Mesendoderm (in vitro differentiated cells): ENCODE measurements at regions not wholly inside any gene's neighbourhood (a gene's known extent, or its start where the extent isn't known, plus 50 kb on each side); places are given as distances from the start of the nearest gene placed in this dataset.

Experiments
- DNase-seq: peaks from one replicate; pipeline ENCODE4 v3.0.0; 2013
- H2AK5ac ChIP-seq: 2 replicates; pipeline ENCODE4 v1.6.1; 2013; ENCODE audit warnings: low read length, inconsistent platforms
- H2BK120ac ChIP-seq: 2 replicates; pipeline ENCODE4 v1.6.1; 2013; ENCODE audit warnings: low read depth, mild to moderate bottlenecking, low read length, moderate library complexity, mixed read lengths
- H2BK15ac ChIP-seq: replicated peaks from 2 replicates; pipeline ENCODE4 v1.6.1; 2013; ENCODE audit warnings: low read depth, mild to moderate bottlenecking, moderate library complexity
- H2BK5ac ChIP-seq: 2 replicates; pipeline ENCODE4 v1.6.1; 2013; ENCODE audit warnings: low read length, inconsistent platforms
- H3K18ac ChIP-seq: 2 replicates; pipeline ENCODE4 v1.6.1; 2013; ENCODE audit warnings: mild to moderate bottlenecking, low read length, mixed read lengths
- H3K23ac ChIP-seq: one replicate; pipeline ENCODE4 v1.6.1; 2013; ENCODE audit warnings: low read length
- H3K27ac ChIP-seq: 2 replicates; pipeline ENCODE4 v1.5.1; 2013; ENCODE audit warnings: low read depth, mild to moderate bottlenecking, inconsistent platforms, low read length, moderate library complexity
- H3K27me3 ChIP-seq: 2 replicates; pipeline ENCODE4 v1.6.1; 2013; ENCODE audit warnings: low read length, control low read depth, mild to moderate bottlenecking, inconsistent platforms; ENCODE audit not compliant: insufficient read depth, poor library complexity
- H3K36me3 ChIP-seq: 2 replicates; pipeline ENCODE4 v1.6.1; 2013; ENCODE audit warnings: low read length, inconsistent platforms; ENCODE audit not compliant: control insufficient read depth, insufficient read depth
- H3K4ac ChIP-seq: one replicate; pipeline ENCODE4 v1.6.1; 2013; ENCODE audit warnings: low read depth, mild to moderate bottlenecking, low read length, moderate library complexity
- H3K4me1 ChIP-seq: 2 replicates; pipeline ENCODE4 v1.6.1; 2013; ENCODE audit warnings: low read depth, low read length, inconsistent platforms; ENCODE audit not compliant: control insufficient read depth
- H3K4me2 ChIP-seq: 2 replicates; pipeline ENCODE4 v1.6.1; 2013; ENCODE audit warnings: low read length
- H3K4me3 ChIP-seq: 2 replicates; pipeline ENCODE4 v1.5.1; 2013; ENCODE audit warnings: mild to moderate bottlenecking, low read length
- H3K56ac ChIP-seq: one replicate; pipeline ENCODE4 v1.6.1; 2013; ENCODE audit warnings: low read length
- H3K79me1 ChIP-seq: 2 replicates; pipeline ENCODE4 v1.6.1; 2013; ENCODE audit warnings: low read length, inconsistent platforms
- H3K79me2 ChIP-seq: 2 replicates; pipeline ENCODE4 v1.6.1; 2013; ENCODE audit warnings: mild to moderate bottlenecking, low read length; ENCODE audit not compliant: control insufficient read depth, insufficient read depth
- H3K9ac ChIP-seq: 2 replicates; pipeline ENCODE4 v1.6.1; 2013; ENCODE audit warnings: low read length, inconsistent platforms
- H4K5ac ChIP-seq: one replicate; pipeline ENCODE4 v1.6.1; 2013; ENCODE audit warnings: low read length
- H4K8ac ChIP-seq: one replicate; pipeline ENCODE4 v1.6.1; 2013; ENCODE audit warnings: low read depth, mild to moderate bottlenecking, control low read depth, low read length, moderate library complexity
- WGBS: extraction: QIAGEN DNeasy Blood & Tissue Kit; methylation state at CpG from one replicate; pipeline ENCODE4 v1.1.7; 2013; ENCODE audit warnings: low lambda C conversion rate, missing lambda C conversion rate; ENCODE audit not compliant: insufficient coverage; ENCODE audit errors: extremely low coverage; 5-methylcytosine and 5-hydroxymethylcytosine counted together

- Histone ChIP-seq H2BK120ac (no peak overlapping the region), H3K9ac (no peak overlapping the region), H4K5ac (no peak overlapping the region), H3K36me3 (no peaks in the 10 kb centered on the region), H3K27me3 (no peaks in the 10 kb centered on the region), H2AK5ac (no peak overlapping the region), H3K79me1 (no peaks in the 10 kb centered on the region), H3K18ac (no peak overlapping the region), H3K4me3 (no peak overlapping the region), H3K23ac (no peak overlapping the region), H3K56ac (no peak overlapping the region), H3K4ac (no peak overlapping the region), H3K4me1 (no peaks in the 10 kb centered on the region), H3K27ac (no peak overlapping the region), H2BK5ac (no peak overlapping the region), H4K8ac (no peak overlapping the region), H3K4me2 (no peak overlapping the region), H2BK15ac (no peak overlapping the region), H3K79me2 (no peaks in the 10 kb centered on the region)
- WGBS = no CpG with 5 or more reads among the region's 5 CpGs
- no peak for DNase-seq
Measured at GRCh38 chr6:81093051-81093450, 659.4 kb downstream of the TENT5A start.

GRCh38 chr6:81088145-81088544 lies 664.3 kb downstream of the TENT5A start:
- WGBS = no CpG with 5 or more reads among the region's 1 CpG
- DNase-seq = no peak
- no peaks in the 10 kb centered on the region for H3K36me3 ChIP-seq
- no peak overlapping the region for H4K5ac ChIP-seq
- no peak overlapping the region for H3K4me3 ChIP-seq
- H2BK15ac ChIP-seq = no peak overlapping the region
- no peak overlapping the region for H3K4me2 ChIP-seq
- H3K4me1 ChIP-seq = no peaks in the 10 kb centered on the region
- no peak overlapping the region for H3K27ac ChIP-seq
- H3K27me3 ChIP-seq = no peaks in the 10 kb centered on the region
- H3K79me2 ChIP-seq = no peaks in the 10 kb centered on the region
- no peak overlapping the region for H2BK5ac ChIP-seq
- no peak overlapping the region for H3K9ac ChIP-seq
- no peak overlapping the region for H3K23ac ChIP-seq
- no peak overlapping the region for H2AK5ac ChIP-seq
- H2BK120ac ChIP-seq = no peak overlapping the region
- H3K18ac ChIP-seq = no peak overlapping the region
- no peaks in the 10 kb centered on the region for H3K79me1 ChIP-seq
- H3K4ac ChIP-seq = no peak overlapping the region
- H4K8ac ChIP-seq = no peak overlapping the region
- no peak overlapping the region for H3K56ac ChIP-seq

GRCh38 chr6:81086991-81087390 lies 665.5 kb downstream of the TENT5A start:
- Histone ChIP-seq H4K5ac (no peak overlapping the region), H3K4me3 (no peak overlapping the region), H3K9ac (no peak overlapping the region), H2BK5ac (no peak overlapping the region), H3K4ac (no peak overlapping the region), H3K4me2 (no peak overlapping the region), H3K56ac (no peak overlapping the region), H3K27ac (no peak overlapping the region), H3K79me2 (no peaks in the 10 kb centered on the region), H3K18ac (no peak overlapping the region), H3K4me1 (no peaks in the 10 kb centered on the region), H3K36me3 (no peaks in the 10 kb centered on the region), H4K8ac (no peak overlapping the region), H2BK15ac (no peak overlapping the region), H3K27me3 (no peaks in the 10 kb centered on the region), H2BK120ac (no peak overlapping the region), H3K79me1 (no peaks in the 10 kb centered on the region), H3K23ac (no peak overlapping the region), H2AK5ac (no peak overlapping the region)
- no CpG with 5 or more reads among the region's 3 CpGs for WGBS
- no peak for DNase-seq

GRCh38 chr6:81085431-81085790 lies 667.1 kb downstream of the TENT5A start:
- H2BK15ac ChIP-seq = no peak overlapping the region
- H3K4me1 ChIP-seq = no peaks in the 10 kb centered on the region
- H2AK5ac ChIP-seq = no peak overlapping the region
- no peaks in the 10 kb centered on the region for H3K36me3 ChIP-seq
- no peak overlapping the region for H3K4me2 ChIP-seq
- no peak overlapping the region for H3K23ac ChIP-seq
- no peak overlapping the region for H4K8ac ChIP-seq
- H3K4me3 ChIP-seq = no peak overlapping the region
- H3K18ac ChIP-seq = no peak overlapping the region
- no peak overlapping the region for H3K9ac ChIP-seq
- H3K4ac ChIP-seq = no peak overlapping the region
- no peak overlapping the region for H2BK120ac ChIP-seq
- H2BK5ac ChIP-seq = no peak overlapping the region
- no peaks in the 10 kb centered on the region for H3K79me2 ChIP-seq
- no peak overlapping the region for H4K5ac ChIP-seq
- no peak for DNase-seq
- H3K27ac ChIP-seq = no peak overlapping the region
- no peaks in the 10 kb centered on the region for H3K27me3 ChIP-seq
- no peaks in the 10 kb centered on the region for H3K79me1 ChIP-seq
- no peak overlapping the region for H3K56ac ChIP-seq

GRCh38 chr6:81084776-81085430 lies 667.6 kb downstream of the TENT5A start:
- no peak overlapping the region for H3K23ac ChIP-seq
- no peaks in the 10 kb centered on the region for H3K36me3 ChIP-seq
- H3K4me2 ChIP-seq = no peak overlapping the region
- no peak overlapping the region for H3K27ac ChIP-seq
- no peak overlapping the region for H3K4me3 ChIP-seq
- no peak overlapping the region for H4K5ac ChIP-seq
- no peak overlapping the region for H4K8ac ChIP-seq
- no peak overlapping the region for H3K18ac ChIP-seq
- no peaks in the 10 kb centered on the region for H3K79me1 ChIP-seq
- H3K9ac ChIP-seq = no peak overlapping the region
- no peaks in the 10 kb centered on the region for H3K27me3 ChIP-seq
- no peak for DNase-seq
- no peak overlapping the region for H3K56ac ChIP-seq
- H2AK5ac ChIP-seq = no peak overlapping the region
- H3K79me2 ChIP-seq = no peaks in the 10 kb centered on the region
- no peak overlapping the region for H3K4ac ChIP-seq
- no peaks in the 10 kb centered on the region for H3K4me1 ChIP-seq
- H2BK5ac ChIP-seq = no peak overlapping the region
- no peak overlapping the region for H2BK15ac ChIP-seq
- no peak overlapping the region for H2BK120ac ChIP-seq
- no CpG with 5 or more reads among the region's 6 CpGs for WGBS

- Histone ChIP-seq H3K23ac (no peak overlapping the region), H3K79me2 (no peaks in the 10 kb centered on the region), H3K4me3 (no peak overlapping the region), H3K4me1 (no peaks in the 10 kb centered on the region), H3K4me2 (no peak overlapping the region), H3K79me1 (no peaks in the 10 kb centered on the region), H2AK5ac (no peak overlapping the region), H3K36me3 (no peaks in the 10 kb centered on the region), H4K5ac (no peak overlapping the region), H3K18ac (no peak overlapping the region), H2BK120ac (no peak overlapping the region), H2BK5ac (no peak overlapping the region), H3K27me3 (no peaks in the 10 kb centered on the region), H3K9ac (no peak overlapping the region), H3K4ac (no peak overlapping the region), H4K8ac (peak overlapping the region; percentile 94), H3K56ac (no peak overlapping the region), H2BK15ac (no peak overlapping the region), H3K27ac (no peak overlapping the region)
- peak; percentile 73 for DNase-seq
- no CpG with 5 or more reads among the region's 5 CpGs for WGBS
Measured at GRCh38 chr6:81075974-81076373, 676.5 kb downstream of the TENT5A start.
